ENCODE measurements at regions not wholly inside any gene's neighbourhood (a gene's known extent, or its start where the extent isn't known, plus 50 kb on each side); places are given as distances from the start of the nearest gene placed in this dataset.
A peak's percentile ranks its signal among the peaks of the same experiment; 100 is the strongest.
"Not testable (repeated sequence)": the region's sequence is repeated elsewhere in the genome, so short reads cannot be mapped to it uniquely, and the experiment has no call there.

GRCh38 chr15:61404567-61404966, 175.5 kb upstream of the RORA start:
- no peak for DNase-seq

GRCh38 chr15:61403884-61404283, 174.8 kb upstream of the RORA start:
- no peak for DNase-seq

GRCh38 chr15:61401903-61402698, 173.0 kb upstream of the RORA start:
- no peak for DNase-seq

GRCh38 chr15:61398310-61398709, 169.2 kb upstream of the RORA start:
- DNase-seq, result no peak

- no peak for DNase-seq
Observed at GRCh38 chr15:61396235-61396919, 167.3 kb upstream of the RORA start.

- peak; percentile 25 for DNase-seq
Observed at GRCh38 chr15:61393949-61394348, 164.8 kb upstream of the RORA start.

GRCh38 chr15:61393524-61393923, 164.4 kb upstream of the RORA start:
- no peak for DNase-seq

GRCh38 chr15:61390138-61390537, 161.0 kb upstream of the RORA start:
- no peak for DNase-seq

- no peak for DNase-seq
Observed at GRCh38 chr15:61389334-61390028, 160.4 kb upstream of the RORA start.

- no peak for DNase-seq
Observed at GRCh38 chr15:61387675-61388074, 158.6 kb upstream of the RORA start.

- no peak for DNase-seq
Observed at GRCh38 chr15:61383421-61383820, 154.3 kb upstream of the RORA start.

GRCh38 chr15:61382927-61383326, 153.8 kb upstream of the RORA start:
- DNase-seq, result no peak

- DNase-seq, result no peak
Observed at GRCh38 chr15:61381501-61381900, 152.4 kb upstream of the RORA start.

- no peak for DNase-seq
Observed at GRCh38 chr15:61380270-61380669, 151.2 kb upstream of the RORA start.

- no peak for DNase-seq
Observed at GRCh38 chr15:61379005-61379404, 149.9 kb upstream of the RORA start.

- no peak for DNase-seq
Observed at GRCh38 chr15:61376961-61377360, 147.9 kb upstream of the RORA start.

- no peak for DNase-seq
Observed at GRCh38 chr15:61376516-61376915, 147.4 kb upstream of the RORA start.

GRCh38 chr15:61374848-61375247, 145.7 kb upstream of the RORA start:
- no peak for DNase-seq

- no peak for DNase-seq
Observed at GRCh38 chr15:61367953-61368352, 138.9 kb upstream of the RORA start.

GRCh38 chr15:61364871-61365270, 135.8 kb upstream of the RORA start:
- no peak for DNase-seq

- not testable (repeated sequence) for DNase-seq
Observed at GRCh38 chr15:61362912-61363311, 133.8 kb upstream of the RORA start.

GRCh38 chr15:61344293-61344692, 115.2 kb upstream of the RORA start:
- DNase-seq, result no peak

GRCh38 chr15:61342390-61342789, 113.3 kb upstream of the RORA start:
- DNase-seq, result no peak

Data from muscle of arm (tissue), 1 donor.